Ovary (tissue), 7 donors: ENCODE measurements at regions not wholly inside any gene's neighbourhood (a gene's known extent, or its start where the extent isn't known, plus 50 kb on each side); places are given as distances from the start of the nearest gene placed in this dataset.

Experiments used
- DNase-seq, 5 donors: peaks; one replicate each; pipeline ENCODE4 v3.0.0-alpha.2; 2019 to 2020
- H3K27ac ChIP-seq, 2 donors: fragments of 200-600 bp; one replicate each; pipeline versions ENCODE4 v1.5.1 to v1.8.0; 2019 to 2022
- H3K27me3 ChIP-seq: fragments of 200-600 bp; one replicate; pipeline ENCODE4 v1.8.0; 2022
- H3K36me3 ChIP-seq: fragments of 200-600 bp; sonication (generic); one replicate; pipeline ENCODE4 v1.5.1; 2019
- H3K4me1 ChIP-seq: one replicate; pipeline ENCODE4 v1.8.1; 2013; ENCODE audit warnings: mild to moderate bottlenecking, moderate library complexity; ENCODE audit not compliant: insufficient read depth
- H3K4me3 ChIP-seq: fragments of 200-600 bp; sonication (generic); one replicate; pipeline ENCODE4 v1.5.1; 2017
- H3K9me3 ChIP-seq, 2 donors: fragments of 200-600 bp in 1 of 2; sonication (generic) in 1 of 2; one replicate each; pipeline versions ENCODE4 v1.5.1 to v1.8.1; 2013 to 2019; ENCODE audit warnings: mild to moderate bottlenecking in 1 of 2, moderate library complexity in 1 of 2
- EP300 ChIP-seq: sonication (generic); formaldehyde crosslinking; IDR thresholded peaks from one replicate; pipeline ENCODE4 v1.6.1; 2017; ENCODE audit warnings: antibody characterized with exemption
- POLR2A ChIP-seq: fragments of 450-650 bp; IDR thresholded peaks from one replicate; pipeline ENCODE4 v1.6.1; 2017; ENCODE audit warnings: antibody characterized with exemption, mild to moderate bottlenecking, moderate library complexity
- WGBS, 3 donors: extraction: QIAGEN DNeasy Blood & Tissue Kit in 1 of 3; methylation state at CpG; one replicate each; pipeline versions ENCODE4 v1.1.5 to v1.1.7; 2013 to 2017; 5-methylcytosine and 5-hydroxymethylcytosine counted together
- intact Hi-C, 4 donors: fragments of 100-400 bp; cut with DNase I; formaldehyde crosslinking; loops; one replicate each; pipeline versions ENCODE4 v1.11.0 to v1.15.1; 2022 to 2023
- TF ChIP-seq, protein P1 (sequence below), 3 donors: fragments of 450-650 bp in 2 of 3; fragments of 200-600 bp in 1 of 3; IDR thresholded peaks; one replicate each; pipeline versions ENCODE4 v1.5.1 to v1.8.0; 2016 to 2022; ENCODE audit warnings: antibody characterized with exemption in 3 of 3, mild to moderate bottlenecking in 1 of 3
- donor health status: DM: no; HTN: no; CAD: no; lungs with moderate emphysema.
- donor health status: DM: no; HTN: no; CAD: no.
- donor health status: Bipolar disorder and iron deficiency.
- donor health status: DM: no; HTN: no; CAD: no.
- donor health status: DM: yes; HTN: yes; CAD: no.

DNA sequence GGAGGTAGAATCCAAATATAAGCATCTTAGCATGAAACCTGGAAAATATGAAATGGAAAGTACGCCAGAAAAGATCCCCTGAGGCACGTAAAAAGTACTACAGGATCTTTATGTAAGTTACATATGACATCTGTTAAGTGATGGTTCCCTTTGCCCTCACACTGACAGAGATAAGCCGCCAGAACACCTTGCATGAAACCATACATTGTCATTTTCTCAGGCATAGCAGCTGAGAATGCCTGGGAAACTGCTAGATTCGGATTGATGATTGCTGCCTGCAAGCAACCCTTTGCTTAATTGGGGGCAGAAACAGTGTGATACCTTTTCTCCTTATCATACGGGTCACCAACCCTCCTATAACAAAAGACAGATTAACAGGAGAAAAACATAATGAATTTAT is 826.6 kb upstream of the LRRN3 start:
- no peak overlapping the region for H3K27ac ChIP-seq

DNA sequence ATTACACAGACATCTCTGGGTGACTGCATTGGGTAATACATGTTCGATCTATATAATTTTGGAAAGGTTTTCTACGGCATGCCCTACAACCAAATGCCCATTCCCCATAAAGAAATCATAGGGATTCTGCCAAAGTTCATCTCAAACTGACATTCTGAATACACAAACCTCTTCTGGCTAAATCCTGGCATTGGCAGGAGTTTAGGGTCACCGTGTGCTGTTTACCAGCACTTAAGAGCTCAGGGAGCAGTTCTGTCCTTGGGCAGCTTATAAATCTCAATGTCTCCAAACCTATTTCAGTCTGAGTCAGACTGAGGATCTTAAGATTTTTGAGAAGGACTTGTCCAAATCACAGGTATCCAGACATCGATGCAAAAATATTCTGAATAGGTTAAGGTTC is 809.6 kb upstream of the LRRN3 start:
- WGBS, 3 donors, result 64 to 70% (median 67%) methylated on average over 4 of the region's 4 CpGs
- no peaks in the 10 kb centered on the region for H3K27me3 ChIP-seq
- no peaks in the 10 kb centered on the region for H3K4me1 ChIP-seq
- intact Hi-C loops, result no loop called here
- no peak overlapping the region for H3K4me3 ChIP-seq
- DNase-seq, result no peak
- TF ChIP-seq, protein P1, sequence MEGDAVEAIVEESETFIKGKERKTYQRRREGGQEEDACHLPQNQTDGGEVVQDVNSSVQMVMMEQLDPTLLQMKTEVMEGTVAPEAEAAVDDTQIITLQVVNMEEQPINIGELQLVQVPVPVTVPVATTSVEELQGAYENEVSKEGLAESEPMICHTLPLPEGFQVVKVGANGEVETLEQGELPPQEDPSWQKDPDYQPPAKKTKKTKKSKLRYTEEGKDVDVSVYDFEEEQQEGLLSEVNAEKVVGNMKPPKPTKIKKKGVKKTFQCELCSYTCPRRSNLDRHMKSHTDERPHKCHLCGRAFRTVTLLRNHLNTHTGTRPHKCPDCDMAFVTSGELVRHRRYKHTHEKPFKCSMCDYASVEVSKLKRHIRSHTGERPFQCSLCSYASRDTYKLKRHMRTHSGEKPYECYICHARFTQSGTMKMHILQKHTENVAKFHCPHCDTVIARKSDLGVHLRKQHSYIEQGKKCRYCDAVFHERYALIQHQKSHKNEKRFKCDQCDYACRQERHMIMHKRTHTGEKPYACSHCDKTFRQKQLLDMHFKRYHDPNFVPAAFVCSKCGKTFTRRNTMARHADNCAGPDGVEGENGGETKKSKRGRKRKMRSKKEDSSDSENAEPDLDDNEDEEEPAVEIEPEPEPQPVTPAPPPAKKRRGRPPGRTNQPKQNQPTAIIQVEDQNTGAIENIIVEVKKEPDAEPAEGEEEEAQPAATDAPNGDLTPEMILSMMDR (IDR thresholded peaks at IDR 0.05), result no peak
- TF ChIP-seq POLR2A (no peak), EP300 (no peak)
- H3K9me3 ChIP-seq, result no peaks in the 10 kb centered on the region
- H3K27ac ChIP-seq, result no peak overlapping the region
- no peaks in the 10 kb centered on the region for H3K36me3 ChIP-seq

More for the DNA sequence above, 826.6 kb upstream of the LRRN3 start:
- Histone ChIP-seq H3K36me3 (no peaks in the 10 kb centered on the region), H3K4me1 (no peaks in the 10 kb centered on the region), H3K9me3 (no peaks in the 10 kb centered on the region), H3K27me3 (no peaks in the 10 kb centered on the region), H3K4me3 (no peak overlapping the region)
- TF ChIP-seq POLR2A (no peak), EP300 (no peak)
- TF ChIP-seq, protein P1 (IDR thresholded peaks at IDR 0.05), result no peak
- no peak for DNase-seq
- intact Hi-C loops, result no loop called here
- 85 to 91% (median 87%) methylated on average over 5 of the region's 5 CpGs for WGBS, 3 donors

DNA sequence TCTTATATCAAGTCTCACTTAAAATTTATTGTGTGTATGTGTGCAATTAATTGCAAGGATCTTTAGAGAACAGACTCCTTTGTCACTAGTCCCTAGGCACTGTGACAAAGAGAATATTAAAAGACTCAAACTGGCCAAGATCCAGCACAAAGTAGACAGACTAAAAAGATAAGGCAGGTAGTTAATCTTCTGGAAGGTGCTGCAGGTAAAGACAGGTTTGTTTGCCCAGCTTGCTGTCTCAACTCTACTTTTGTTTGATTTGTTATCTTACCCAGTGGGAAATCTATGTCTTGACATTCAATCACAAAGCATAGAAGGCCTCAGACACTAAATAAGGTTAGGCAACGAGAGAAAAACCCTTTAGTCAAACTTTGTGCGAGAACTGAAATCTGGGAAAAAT is 807.9 kb upstream of the LRRN3 start:
- Histone ChIP-seq H3K27me3 (no peaks in the 10 kb centered on the region), H3K27ac (no peak overlapping the region), H3K36me3 (no peaks in the 10 kb centered on the region), H3K4me3 (no peak overlapping the region), H3K4me1 (no peaks in the 10 kb centered on the region), H3K9me3 (no peaks in the 10 kb centered on the region)
- intact Hi-C loops, result no loop called here
- no peak for DNase-seq
- no peak for TF ChIP-seq EP300
- no peak for TF ChIP-seq POLR2A
- TF ChIP-seq, protein P1 (IDR thresholded peaks at IDR 0.05), result no peak
- WGBS, 3 donors, result 71 to 86% (median 86%) methylated on average over 2 of the region's 2 CpGs

DNA sequence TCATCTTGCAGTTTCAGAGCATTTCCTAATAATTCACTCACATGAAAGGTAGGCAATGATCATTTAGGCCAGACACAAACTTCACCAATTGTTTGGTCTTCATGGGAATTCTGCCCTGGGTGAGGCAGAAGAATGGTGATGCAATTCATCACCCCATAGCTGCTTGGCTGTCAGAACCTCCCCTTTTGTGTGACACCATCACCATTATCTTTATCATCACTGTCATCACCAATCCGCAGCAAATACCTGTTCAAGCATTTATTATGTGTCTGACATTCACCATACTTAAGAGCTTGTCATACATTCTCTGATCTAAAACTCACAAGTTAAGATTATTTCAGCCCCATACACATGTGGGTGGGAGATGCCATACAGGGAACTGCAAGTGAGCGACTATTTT is 799.5 kb upstream of the LRRN3 start:
- H3K27ac ChIP-seq, result no peak overlapping the region
- WGBS, 3 donors, result 85 to 93% (median 86%) methylated on average over 2 of the region's 2 CpGs

More for the DNA sequence above, 799.5 kb upstream of the LRRN3 start:
- no peaks in the 10 kb centered on the region for H3K4me1 ChIP-seq
- no peak for DNase-seq
- no peaks in the 10 kb centered on the region for H3K9me3 ChIP-seq
- TF ChIP-seq EP300 (no peak), POLR2A (no peak)
- TF ChIP-seq, protein P1 (IDR thresholded peaks at IDR 0.05), result no peak
- H3K36me3 ChIP-seq, result no peaks in the 10 kb centered on the region
- H3K4me3 ChIP-seq, result no peak overlapping the region
- H3K27me3 ChIP-seq, result no peaks in the 10 kb centered on the region
- intact Hi-C loops, result no loop called here
